Right cardiac atrium (tissue), 5 donors: ENCODE measurements at regions not wholly inside any gene's neighbourhood (a gene's known extent, or its start where the extent isn't known, plus 50 kb on each side); places are given as distances from the start of the nearest gene placed in this dataset.
A peak's percentile ranks its signal among the peaks of the same experiment; 100 is the strongest.

ENCODE experiments used
- ATAC-seq, 2 donors: fragments of 200-7000 bp; cut with Tn5 transposase; one replicate each; pipeline versions ENCODE4 v1.8.0 to v1.9.1; 2020; ENCODE audit warnings: moderate library complexity in 2 of 2, mild to moderate bottlenecking in 1 of 2
- DNase-seq, 3 donors: peaks; one replicate each; pipeline ENCODE4 v3.0.0-alpha.2; 2020
- H3K27ac ChIP-seq: one replicate; pipeline ENCODE4 v1.5.1; 2013; ENCODE audit warnings: mild to moderate bottlenecking, low read length, control low read depth, moderate library complexity
- H3K27me3 ChIP-seq: one replicate; pipeline ENCODE4 v1.6.1; 2013; ENCODE audit not compliant: control insufficient read depth, insufficient read depth
- H3K4me1 ChIP-seq: one replicate; pipeline ENCODE4 v1.6.1; 2013; ENCODE audit warnings: low read length; ENCODE audit not compliant: control insufficient read depth, insufficient read depth
- H3K4me3 ChIP-seq: one replicate; pipeline ENCODE4 v1.5.1; 2013; ENCODE audit warnings: low read length, control low read depth
- H3K9me3 ChIP-seq: one replicate; pipeline ENCODE4 v1.6.1; 2013; ENCODE audit warnings: low read length; ENCODE audit not compliant: control insufficient read depth
- WGBS: extraction: QIAGEN DNeasy Blood & Tissue Kit; methylation state at CpG from one replicate; pipeline ENCODE4 v1.1.7; 2013; 5-methylcytosine and 5-hydroxymethylcytosine counted together
- intact Hi-C, 4 donors: fragments of 100-400 bp; cut with DNase I; formaldehyde crosslinking; loops; one replicate each; pipeline versions ENCODE4 v1.11.0 to v1.14.0; 2022 to 2023
- donor health status: healthy with polysubstance abuse.
- donor health status: DM: no; HTN: yes; CAD: no.
- donor health status: DM: no; HTN: no; CAD: no.
- donor health status: DM: no; HTN: yes; CAD: no; lungs with severe emphysema.
- donor health status: DM: yes; HTN: yes; CAD: no.

DNA sequence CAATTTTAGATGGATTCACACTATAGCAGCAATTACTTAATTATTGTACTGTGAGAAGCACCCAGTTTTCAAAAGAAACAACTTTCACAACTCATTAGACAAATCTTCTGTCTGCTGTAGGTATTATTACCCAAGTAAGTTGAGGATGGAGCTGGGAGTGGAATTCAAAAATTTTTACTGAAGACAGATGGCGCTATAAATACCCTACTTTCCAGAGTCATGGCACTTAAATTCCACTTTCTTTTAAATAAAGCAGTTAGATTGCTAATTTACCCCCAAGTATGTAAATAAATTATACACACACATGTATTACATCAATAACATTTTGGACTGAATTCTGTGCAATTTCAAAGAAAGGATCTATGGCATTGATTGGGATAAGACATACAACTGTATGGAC lies 166.8 kb downstream of the FTCDNL1 start:
- DNase-seq: no peak
- no peaks in the 10 kb centered on the region for H3K27me3 ChIP-seq
- H3K9me3 ChIP-seq: no peaks in the 10 kb centered on the region
- H3K4me3 ChIP-seq: no peak overlapping the region
- H3K27ac ChIP-seq: no peak overlapping the region
- intact Hi-C loops: no loop called here
- no peak for ATAC-seq
- H3K4me1 ChIP-seq: no peaks in the 10 kb centered on the region
- 69% methylated on average over 1 of the region's 1 CpG for WGBS

DNA sequence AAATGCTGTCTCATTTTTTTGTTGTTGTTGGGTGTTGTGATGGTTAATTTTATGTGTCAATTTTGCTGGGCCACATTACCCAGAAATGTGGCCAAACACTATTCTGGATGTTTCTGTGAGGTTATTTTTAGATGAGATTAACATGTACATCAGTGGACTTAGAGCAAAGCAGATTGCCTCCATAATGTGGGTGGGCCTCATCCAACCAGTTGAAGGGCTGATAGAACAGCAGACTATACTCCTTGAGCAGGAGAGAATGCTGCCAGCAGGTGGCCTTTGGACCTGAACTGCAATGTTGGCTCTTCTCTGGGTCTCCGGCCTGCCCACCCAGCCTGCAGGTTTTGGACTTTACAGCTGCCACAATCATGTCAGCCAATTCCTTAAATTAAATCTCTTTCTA lies 169.0 kb downstream of the FTCDNL1 start:
- DNase-seq (no peak), ATAC-seq (no peak)
- Histone ChIP-seq H3K4me1 (no peaks in the 10 kb centered on the region), H3K27ac (no peak overlapping the region), H3K27me3 (no peaks in the 10 kb centered on the region), H3K4me3 (no peak overlapping the region), H3K9me3 (no peaks in the 10 kb centered on the region)
- 94% methylated on average over 1 of the region's 1 CpG for WGBS
- intact Hi-C loops: no loop called here

DNA sequence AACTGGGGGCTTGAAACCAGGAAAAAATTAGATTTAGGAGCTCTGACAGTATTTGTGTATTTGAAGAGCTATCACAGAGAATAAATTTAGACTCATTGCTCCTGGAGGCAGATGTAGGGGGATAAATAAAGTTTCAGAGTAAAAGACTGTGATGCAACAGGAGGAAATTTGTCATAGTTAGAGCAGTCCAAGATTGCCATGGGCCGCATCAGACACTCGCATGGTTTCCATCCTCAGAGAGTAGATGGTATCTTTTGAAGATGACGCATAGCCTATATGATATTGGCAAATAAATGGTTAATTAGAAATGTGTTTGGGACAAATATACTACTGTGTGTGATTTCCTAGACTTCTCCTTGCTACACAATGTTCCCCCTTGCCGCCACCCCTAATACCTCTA lies 170.5 kb downstream of the FTCDNL1 start:
- Histone ChIP-seq H3K27me3 (no peaks in the 10 kb centered on the region), H3K27ac (no peak overlapping the region), H3K4me3 (no peak overlapping the region), H3K9me3 (no peaks in the 10 kb centered on the region), H3K4me1 (no peaks in the 10 kb centered on the region)
- no peak for ATAC-seq
- intact Hi-C loops: no loop called here
- DNase-seq: no peak
- 93% methylated on average over 4 of the region's 4 CpGs for WGBS

DNA sequence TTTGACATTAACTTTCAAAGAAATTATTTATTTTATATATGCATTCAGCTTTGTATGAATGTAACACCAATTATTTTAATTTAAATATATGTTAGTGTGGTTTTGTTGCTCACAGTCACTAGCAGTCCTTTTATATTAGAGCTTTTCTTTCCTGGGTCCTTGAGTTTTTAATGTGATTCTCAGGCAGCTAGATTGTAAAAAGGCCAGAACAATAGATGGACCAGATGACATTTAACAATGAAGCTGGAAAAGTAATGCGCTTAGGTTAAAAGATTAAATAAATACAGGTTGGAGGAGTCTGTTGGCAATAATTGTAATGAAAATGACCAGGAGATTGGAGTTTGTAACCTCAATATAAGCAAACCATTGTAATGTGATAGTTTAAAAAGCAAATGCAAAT lies 171.1 kb downstream of the FTCDNL1 start:
- H3K4me3 ChIP-seq: no peak overlapping the region
- H3K27me3 ChIP-seq: no peaks in the 10 kb centered on the region
- H3K4me1 ChIP-seq: no peaks in the 10 kb centered on the region
- no peaks in the 10 kb centered on the region for H3K9me3 ChIP-seq
- ATAC-seq (no peak), DNase-seq (no peak)
- intact Hi-C loops: no loop called here
- 94% methylated on average over 1 of the region's 1 CpG for WGBS
- no peak overlapping the region for H3K27ac ChIP-seq

DNA sequence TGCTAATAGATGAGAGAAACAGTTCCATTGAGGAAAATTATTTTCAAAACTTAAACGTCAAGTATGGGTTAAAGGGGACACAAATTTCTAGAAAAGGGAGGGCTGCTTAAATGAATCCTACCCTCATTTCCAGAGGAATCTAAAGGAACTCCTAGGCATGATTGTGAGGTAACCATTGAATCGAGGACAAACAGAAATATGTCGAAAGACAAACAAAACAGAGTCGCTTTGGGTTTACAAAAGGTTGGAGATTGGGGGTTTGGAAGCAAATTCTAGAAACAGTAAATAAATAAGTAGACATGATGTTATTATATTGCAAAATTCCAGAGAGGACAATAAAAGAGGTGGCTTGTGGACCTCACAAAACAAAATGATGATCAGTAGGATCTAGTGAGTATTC lies 173.1 kb downstream of the FTCDNL1 start:
- 85% methylated on average over 4 of the region's 4 CpGs for WGBS
- H3K4me3 ChIP-seq: no peak overlapping the region
- H3K27me3 ChIP-seq: no peaks in the 10 kb centered on the region
- no peak for DNase-seq
- no peaks in the 10 kb centered on the region for H3K4me1 ChIP-seq
- H3K27ac ChIP-seq: no peak overlapping the region
- no peaks in the 10 kb centered on the region for H3K9me3 ChIP-seq
- intact Hi-C loops: no loop called here
- no peak for ATAC-seq

DNA sequence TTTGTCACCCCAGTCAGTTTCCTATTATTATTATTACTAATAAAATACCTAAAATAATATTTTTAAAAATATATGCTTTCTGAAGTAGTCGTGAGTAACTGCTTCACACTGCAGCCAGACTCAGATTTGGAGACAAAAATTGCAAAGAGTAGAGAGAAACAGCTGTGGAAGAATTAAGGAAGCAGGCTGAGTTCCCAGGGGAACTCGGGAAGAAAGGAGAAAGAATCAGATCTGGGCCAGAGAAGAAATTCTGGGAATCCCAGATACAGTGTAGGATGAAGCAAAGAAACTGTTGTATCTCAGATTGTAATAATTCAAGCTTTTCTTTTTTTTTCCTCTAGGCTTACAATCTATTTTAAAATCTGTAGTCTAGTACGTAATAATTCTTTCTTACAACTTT lies 182.3 kb downstream of the FTCDNL1 start:
- no peak for ATAC-seq

DNA sequence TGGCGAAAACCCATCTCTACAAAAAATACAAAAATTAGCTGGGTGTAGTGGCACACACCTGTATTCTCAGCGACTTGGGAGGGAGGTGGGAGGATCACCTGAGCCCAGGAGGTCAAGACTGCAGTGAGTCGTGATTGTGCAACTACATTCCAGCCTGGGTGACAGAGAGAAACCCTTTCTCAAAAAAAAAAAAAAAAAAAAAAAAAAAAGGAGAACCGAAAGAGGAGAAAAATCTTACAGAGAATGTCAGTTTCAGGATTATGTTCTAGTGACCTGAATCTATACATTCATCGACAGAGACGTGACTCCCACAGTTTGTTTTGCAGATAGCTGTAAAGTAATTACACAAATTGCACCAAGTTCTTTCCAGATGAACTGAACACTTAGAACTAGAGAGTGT lies 187.8 kb downstream of the FTCDNL1 start:
- WGBS: 55% methylated on average over 6 of the region's 6 CpGs
- H3K9me3 ChIP-seq: no peaks in the 10 kb centered on the region
- intact Hi-C loops: no loop called here

More for the DNA sequence above, 182.3 kb downstream of the FTCDNL1 start:
- WGBS: 47% methylated on average over 3 of the region's 3 CpGs
- intact Hi-C loops: no loop called here
- no peaks in the 10 kb centered on the region for H3K9me3 ChIP-seq
- no peak overlapping the region for H3K27ac ChIP-seq
- H3K4me1 ChIP-seq: no peaks in the 10 kb centered on the region
- no peak overlapping the region for H3K4me3 ChIP-seq
- no peak for DNase-seq
- no peaks in the 10 kb centered on the region for H3K27me3 ChIP-seq

DNA sequence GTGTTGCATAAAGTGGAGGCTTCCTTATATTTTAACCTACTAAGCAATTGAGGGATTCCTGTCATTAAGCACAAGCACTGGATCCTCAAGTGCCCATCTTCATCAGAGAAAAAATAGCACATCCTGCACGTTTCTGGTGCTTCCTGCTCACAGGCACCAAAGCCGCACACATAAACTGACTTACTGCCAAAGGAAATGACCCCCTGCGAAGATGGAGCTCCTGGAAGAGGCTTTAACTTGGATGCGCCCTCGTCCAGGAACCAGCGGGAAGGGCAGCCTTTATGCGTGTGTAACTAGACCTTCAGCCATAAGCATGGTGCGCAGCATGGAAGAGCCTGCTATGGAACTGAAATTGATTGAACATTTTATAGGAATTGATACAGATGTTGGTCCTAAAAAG lies 188.7 kb downstream of the FTCDNL1 start:
- no peak for DNase-seq
- WGBS: 46% methylated on average over 8 of the region's 8 CpGs
- no peaks in the 10 kb centered on the region for H3K9me3 ChIP-seq
- H3K27me3 ChIP-seq: no peaks in the 10 kb centered on the region
- no peaks in the 10 kb centered on the region for H3K4me1 ChIP-seq
- H3K4me3 ChIP-seq: no peak overlapping the region
- ATAC-seq: no peak
- no peak overlapping the region for H3K27ac ChIP-seq
- intact Hi-C loops: no loop called here

More for the DNA sequence above, 187.8 kb downstream of the FTCDNL1 start:
- no peaks in the 10 kb centered on the region for H3K27me3 ChIP-seq
- no peak for ATAC-seq
- H3K4me1 ChIP-seq: no peaks in the 10 kb centered on the region
- H3K4me3 ChIP-seq: no peak overlapping the region
- no peak overlapping the region for H3K27ac ChIP-seq
- no peak for DNase-seq

DNA sequence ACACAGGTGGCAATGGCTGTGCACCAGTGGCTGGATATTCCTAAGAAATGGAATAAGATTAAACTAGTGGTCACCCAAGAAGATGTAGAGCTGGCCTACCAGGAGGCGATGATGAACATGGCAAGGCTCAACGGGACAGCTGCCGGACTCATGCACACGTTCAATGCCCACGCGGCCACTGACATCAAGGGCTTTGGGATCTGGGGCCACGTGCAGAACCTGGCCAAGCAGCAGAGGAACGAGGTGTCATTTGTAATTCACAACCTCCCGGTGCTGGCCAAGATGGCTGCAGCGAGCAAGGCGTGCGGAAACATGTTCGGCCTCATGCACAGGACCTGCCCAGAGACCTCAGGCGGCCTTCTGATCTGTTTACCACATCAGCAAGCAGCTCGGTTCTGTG lies 190.8 kb downstream of the FTCDNL1 start:
- intact Hi-C loops: no loop called here
- Histone ChIP-seq H3K27ac (no peak overlapping the region), H3K27me3 (no peaks in the 10 kb centered on the region), H3K4me3 (no peak overlapping the region), H3K4me1 (no peaks in the 10 kb centered on the region), H3K9me3 (no peaks in the 10 kb centered on the region)
- ATAC-seq: no peak
- 96% methylated on average over 15 of the region's 15 CpGs for WGBS
- DNase-seq: peak in 1 of 3 donors; percentile 34

DNA sequence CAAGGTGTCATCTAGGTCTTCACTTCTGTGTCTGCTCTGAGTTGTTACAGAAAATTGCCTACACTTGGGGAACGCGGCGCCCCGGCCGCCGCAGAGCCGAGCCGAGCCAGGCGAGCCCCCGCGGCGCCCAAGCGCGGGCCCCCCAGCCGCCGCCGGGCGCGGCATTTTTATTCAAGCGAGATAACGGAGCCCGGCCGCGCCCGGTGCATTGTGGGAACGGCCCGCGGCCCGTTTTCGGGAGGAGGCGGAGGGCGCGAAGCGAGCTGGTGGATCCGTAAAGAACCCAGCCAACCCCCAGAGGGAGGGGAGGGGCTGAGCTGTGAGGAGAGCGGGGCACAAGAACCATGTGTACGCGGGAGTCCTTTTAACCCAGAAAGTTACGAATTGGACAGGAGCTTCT lies 191.8 kb downstream of the FTCDNL1 start:
- H3K9me3 ChIP-seq: no peaks in the 10 kb centered on the region
- H3K4me3 ChIP-seq: peak overlapping the region; percentile 47
- ATAC-seq (peak; percentile 58 to 72), DNase-seq (peak; percentile 41 to 74 (median 71))
- no peaks in the 10 kb centered on the region for H3K4me1 ChIP-seq
- WGBS: 1% methylated on average over 39 of the region's 39 CpGs
- no peak overlapping the region for H3K27ac ChIP-seq
- no peaks in the 10 kb centered on the region for H3K27me3 ChIP-seq
- intact Hi-C loops: no loop called here

DNA sequence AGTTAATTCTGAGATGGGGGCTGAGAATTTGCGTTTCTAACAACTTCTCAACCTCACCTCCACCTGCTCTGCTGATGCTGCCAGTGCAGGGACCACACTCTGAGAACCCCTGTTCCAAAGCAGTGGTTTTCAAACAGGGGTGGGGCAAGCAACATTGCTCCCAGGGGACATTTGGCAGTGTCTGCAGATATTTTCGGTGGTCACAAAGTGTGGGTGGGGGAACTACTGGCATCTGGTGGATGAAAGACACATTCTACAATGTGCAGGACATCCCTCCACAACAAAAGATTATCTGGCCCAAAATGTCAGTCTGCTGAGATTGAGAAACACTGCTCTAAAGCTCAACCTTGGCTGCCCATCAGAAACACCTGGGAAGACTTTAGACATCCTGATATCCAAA lies 188.7 kb upstream of the SATB2 start:
- intact Hi-C loops: no loop called here
- Histone ChIP-seq H3K9me3 (no peaks in the 10 kb centered on the region), H3K4me3 (no peak overlapping the region), H3K4me1 (no peaks in the 10 kb centered on the region), H3K27ac (no peak overlapping the region), H3K27me3 (no peaks in the 10 kb centered on the region)
- WGBS: 57% methylated on average over 2 of the region's 2 CpGs
- no peak for ATAC-seq
- no peak for DNase-seq

DNA sequence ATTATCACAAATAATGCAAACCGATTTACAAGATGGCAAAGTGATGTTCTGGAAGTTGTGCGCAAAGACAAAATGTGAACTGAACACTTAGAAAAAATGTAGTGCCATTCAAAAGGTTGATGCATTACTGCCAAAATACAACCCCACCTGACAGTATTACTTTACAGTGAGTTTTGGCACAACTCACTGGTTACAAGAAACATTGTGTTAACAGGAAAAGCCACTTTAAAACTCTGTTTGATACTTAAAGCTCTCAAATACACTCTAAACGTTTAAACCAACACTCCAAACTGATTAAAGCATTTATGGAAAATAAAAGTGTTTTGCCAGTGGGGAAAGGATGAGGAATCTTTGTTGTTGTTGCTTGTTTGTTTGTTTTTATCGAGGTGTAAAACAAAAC lies 173.4 kb upstream of the SATB2 start:
- no peaks in the 10 kb centered on the region for H3K9me3 ChIP-seq
- DNase-seq (no peak), ATAC-seq (no peak)
- 70% methylated on average over 4 of the region's 4 CpGs for WGBS
- no peak overlapping the region for H3K27ac ChIP-seq
- H3K4me1 ChIP-seq: no peaks in the 10 kb centered on the region
- H3K4me3 ChIP-seq: no peak overlapping the region
- H3K27me3 ChIP-seq: no peaks in the 10 kb centered on the region
- intact Hi-C loops: no loop called here
